Osteocyte (in vitro differentiated cells): ENCODE measurements at regions not wholly inside any gene's neighbourhood (a gene's known extent, or its start where the extent isn't known, plus 50 kb on each side); places are given as distances from the start of the nearest gene placed in this dataset.

Experiments
- DNase-seq: peaks from one replicate; pipeline ENCODE4 v3.0.0; 2021; ENCODE audit warnings: mixed read lengths; ENCODE audit not compliant: unreplicated experiment; ENCODE audit errors: extremely low spot score
- H3K27ac Mint-ChIP-seq: one replicate; pipeline ENCODE4 v1.8.0; 2021; ENCODE audit warnings: mild to moderate bottlenecking, mixed read lengths; ENCODE audit not compliant: unreplicated experiment
- H3K27me3 Mint-ChIP-seq: one replicate; pipeline ENCODE4 v1.8.0; 2021; ENCODE audit warnings: mixed read lengths; ENCODE audit not compliant: unreplicated experiment
- H3K36me3 Mint-ChIP-seq: one replicate; pipeline ENCODE4 v1.8.0; 2021; ENCODE audit warnings: mixed read lengths; ENCODE audit not compliant: unreplicated experiment
- H3K4me1 Mint-ChIP-seq: one replicate; pipeline ENCODE4 v1.8.0; 2021; ENCODE audit warnings: mixed read lengths; ENCODE audit not compliant: unreplicated experiment
- H3K4me3 Mint-ChIP-seq: one replicate; pipeline ENCODE4 v1.8.0; 2021; ENCODE audit warnings: mild to moderate bottlenecking, moderate library complexity, mixed read lengths; ENCODE audit not compliant: unreplicated experiment
- H3K9me3 Mint-ChIP-seq: one replicate; pipeline ENCODE4 v1.8.0; 2021; ENCODE audit warnings: mixed read lengths; ENCODE audit not compliant: unreplicated experiment
- TF ChIP-seq, protein P1 (sequence below): fragments of 200-600 bp; sonication (generic); IDR thresholded peaks from 2 replicates; pipeline ENCODE4 v1.5.0; 2021; ENCODE audit warnings: antibody characterized with exemption, mild to moderate bottlenecking, moderate library complexity

DNA sequence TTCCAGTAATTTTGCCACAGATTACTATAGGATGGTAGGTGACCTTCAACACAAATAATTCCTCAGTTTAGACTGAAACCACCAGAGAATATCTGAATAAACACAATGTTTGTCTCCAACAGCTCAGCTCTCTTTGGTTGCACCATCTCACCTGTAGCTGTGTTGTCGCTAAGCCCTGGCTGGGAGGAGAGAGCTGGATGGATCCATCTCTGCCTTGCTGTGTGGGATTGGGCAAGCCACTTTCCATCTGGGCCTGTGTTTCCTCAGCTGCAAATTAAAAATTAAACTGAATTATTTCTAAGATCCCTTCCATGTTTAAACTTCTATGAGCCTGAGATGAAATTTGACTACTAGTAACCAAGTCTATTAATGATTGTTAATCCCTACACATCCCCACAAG is 310.2 kb downstream of the FBXW7 start:
- H3K9me3 Mint-ChIP-seq, result peaks cover 9% of the 10 kb centered on the region
- H3K27me3 Mint-ChIP-seq, result peaks cover 26% of the 10 kb centered on the region
- H3K27ac Mint-ChIP-seq, result no peak overlapping the region
- H3K4me3 Mint-ChIP-seq, result no peak overlapping the region
- H3K4me1 Mint-ChIP-seq, result peaks cover 2% of the 10 kb centered on the region
- H3K36me3 Mint-ChIP-seq, result peaks cover 2% of the 10 kb centered on the region
- TF ChIP-seq, protein P1, sequence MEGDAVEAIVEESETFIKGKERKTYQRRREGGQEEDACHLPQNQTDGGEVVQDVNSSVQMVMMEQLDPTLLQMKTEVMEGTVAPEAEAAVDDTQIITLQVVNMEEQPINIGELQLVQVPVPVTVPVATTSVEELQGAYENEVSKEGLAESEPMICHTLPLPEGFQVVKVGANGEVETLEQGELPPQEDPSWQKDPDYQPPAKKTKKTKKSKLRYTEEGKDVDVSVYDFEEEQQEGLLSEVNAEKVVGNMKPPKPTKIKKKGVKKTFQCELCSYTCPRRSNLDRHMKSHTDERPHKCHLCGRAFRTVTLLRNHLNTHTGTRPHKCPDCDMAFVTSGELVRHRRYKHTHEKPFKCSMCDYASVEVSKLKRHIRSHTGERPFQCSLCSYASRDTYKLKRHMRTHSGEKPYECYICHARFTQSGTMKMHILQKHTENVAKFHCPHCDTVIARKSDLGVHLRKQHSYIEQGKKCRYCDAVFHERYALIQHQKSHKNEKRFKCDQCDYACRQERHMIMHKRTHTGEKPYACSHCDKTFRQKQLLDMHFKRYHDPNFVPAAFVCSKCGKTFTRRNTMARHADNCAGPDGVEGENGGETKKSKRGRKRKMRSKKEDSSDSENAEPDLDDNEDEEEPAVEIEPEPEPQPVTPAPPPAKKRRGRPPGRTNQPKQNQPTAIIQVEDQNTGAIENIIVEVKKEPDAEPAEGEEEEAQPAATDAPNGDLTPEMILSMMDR, result no peak
- no peak for DNase-seq

DNA sequence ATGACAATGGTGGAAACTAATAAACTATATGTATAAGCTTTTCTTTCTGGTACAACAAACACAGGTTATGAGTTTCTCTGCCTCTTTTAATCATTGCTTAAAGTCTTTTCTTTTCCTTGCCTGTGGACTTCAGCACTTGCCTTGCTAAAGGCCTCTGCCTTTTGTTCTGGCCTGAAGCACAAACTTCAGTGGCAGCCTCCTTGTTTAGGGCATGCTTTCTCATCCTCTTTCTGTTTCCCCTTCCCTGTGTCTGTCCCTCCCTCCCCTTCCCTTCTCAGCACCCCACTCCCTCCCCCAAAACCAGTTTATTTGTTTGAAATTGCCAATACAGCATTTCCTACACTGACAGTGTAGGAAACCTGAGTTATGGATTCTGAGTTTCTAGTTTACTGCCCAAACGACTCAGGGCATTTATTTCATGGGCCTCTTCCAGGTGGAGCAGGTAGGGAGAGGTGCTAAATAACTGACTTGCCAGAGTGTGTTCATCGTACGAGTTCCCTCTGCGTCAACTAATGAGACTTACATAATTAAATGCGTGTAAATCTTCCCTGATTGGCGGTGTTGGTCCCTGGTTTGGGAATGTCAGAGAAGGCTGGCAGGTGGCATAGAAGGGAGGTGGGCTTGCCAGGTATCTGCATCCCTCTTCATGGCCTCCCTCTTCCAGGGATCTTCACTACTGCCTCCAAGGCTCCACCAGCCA is 311.0 kb downstream of the FBXW7 start:
- no peak overlapping the region for H3K4me3 Mint-ChIP-seq
- H3K9me3 Mint-ChIP-seq, result peaks cover 7% of the 10 kb centered on the region
- no peak overlapping the region for H3K27ac Mint-ChIP-seq
- no peak for DNase-seq
- H3K27me3 Mint-ChIP-seq, result peaks cover 21% of the 10 kb centered on the region
- H3K4me1 Mint-ChIP-seq, result peaks cover 2% of the 10 kb centered on the region
- TF ChIP-seq, protein P1, result no peak
- peaks cover 2% of the 10 kb centered on the region for H3K36me3 Mint-ChIP-seq

DNA sequence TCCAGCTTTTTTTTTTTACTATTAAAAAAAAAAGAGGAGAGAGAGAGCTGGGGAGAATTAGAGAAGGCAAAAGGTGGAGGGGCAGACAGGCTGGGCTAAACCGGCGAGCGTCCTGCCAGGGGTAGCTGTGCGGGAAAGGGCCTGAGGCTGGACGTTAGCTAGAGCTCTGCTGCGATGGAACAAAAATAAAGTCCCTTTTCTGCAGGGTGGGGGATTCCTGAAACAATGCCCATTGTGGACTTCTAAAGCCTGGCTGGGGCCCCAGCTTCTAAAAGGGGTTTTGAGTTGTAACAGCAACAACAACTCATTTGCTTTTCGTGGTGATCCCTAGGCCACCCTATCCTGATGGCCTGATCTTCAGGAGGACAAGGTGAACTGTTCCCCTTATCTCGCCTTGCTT is 311.7 kb downstream of the FBXW7 start:
- DNase-seq, result no peak
- no peak overlapping the region for H3K4me3 Mint-ChIP-seq
- H3K27me3 Mint-ChIP-seq, result peaks cover 17% of the 10 kb centered on the region
- peaks cover 4% of the 10 kb centered on the region for H3K9me3 Mint-ChIP-seq
- peaks cover 2% of the 10 kb centered on the region for H3K36me3 Mint-ChIP-seq
- no peaks in the 10 kb centered on the region for H3K4me1 Mint-ChIP-seq
- no peak overlapping the region for H3K27ac Mint-ChIP-seq
- TF ChIP-seq, protein P1, result no peak

DNA sequence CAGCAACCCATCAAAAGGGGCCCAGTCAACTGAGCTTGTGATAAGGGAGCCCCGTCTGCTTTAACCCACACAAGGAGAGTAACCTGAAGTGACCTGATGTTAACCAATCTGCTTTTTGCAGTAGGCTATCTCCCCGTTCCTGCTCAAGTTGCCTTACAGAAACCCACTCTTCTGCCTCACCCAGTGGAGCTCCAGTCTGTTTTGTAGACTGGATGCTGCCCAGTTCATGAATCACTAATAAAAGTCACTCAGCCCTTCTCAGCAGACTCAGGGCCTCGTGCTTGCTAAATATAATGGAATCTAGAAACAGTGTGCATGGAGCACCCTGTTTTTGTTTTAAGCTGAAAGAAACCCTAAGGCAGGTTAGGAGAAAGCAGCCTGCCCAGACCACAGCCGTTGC is 312.3 kb downstream of the FBXW7 start:
- H3K27ac Mint-ChIP-seq, result no peak overlapping the region
- no peak overlapping the region for H3K4me3 Mint-ChIP-seq
- no peak for DNase-seq
- peaks cover 17% of the 10 kb centered on the region for H3K27me3 Mint-ChIP-seq
- peaks cover 4% of the 10 kb centered on the region for H3K9me3 Mint-ChIP-seq
- TF ChIP-seq, protein P1, result no peak
- peaks cover 2% of the 10 kb centered on the region for H3K36me3 Mint-ChIP-seq
- H3K4me1 Mint-ChIP-seq, result no peaks in the 10 kb centered on the region

DNA sequence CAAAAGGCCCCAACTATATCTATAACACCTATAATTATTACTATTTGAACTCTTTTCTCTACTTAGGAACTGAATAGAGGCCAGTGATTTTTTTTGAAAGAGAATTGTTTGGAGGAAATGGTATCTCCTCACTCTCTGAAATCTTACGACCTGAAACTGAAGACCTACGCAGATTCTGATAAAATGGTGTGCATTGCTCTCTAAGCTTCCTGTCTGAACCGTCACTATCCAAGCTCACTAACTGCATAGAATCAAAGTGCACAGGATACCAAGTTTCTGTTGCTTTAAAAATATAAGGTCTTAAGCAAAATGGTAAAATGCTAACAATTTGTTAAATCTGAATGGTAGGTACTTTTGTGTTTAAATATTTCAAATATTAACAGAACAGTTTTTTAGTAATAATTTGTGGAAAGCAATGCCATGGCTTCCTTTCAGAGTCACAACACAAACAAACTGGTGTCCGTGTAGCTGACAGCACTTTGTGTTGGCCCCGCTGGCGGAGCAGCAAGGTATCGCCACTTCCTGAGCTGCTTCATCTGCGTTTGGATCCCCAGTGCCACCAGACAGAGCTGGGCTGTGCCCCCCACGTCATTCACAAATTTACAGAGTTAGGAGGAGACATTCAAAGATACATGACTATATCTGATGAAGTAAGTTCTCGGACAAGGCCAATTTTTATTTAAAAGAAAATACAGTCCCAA is 313.9 kb downstream of the FBXW7 start:
- Mint-ChIP-seq H3K4me1 (no peaks in the 10 kb centered on the region), H3K9me3 (peaks cover 4% of the 10 kb centered on the region), H3K27me3 (peaks cover 14% of the 10 kb centered on the region), H3K36me3 (peaks cover 2% of the 10 kb centered on the region), H3K4me3 (no peak overlapping the region), H3K27ac (no peak overlapping the region)
- no peak for DNase-seq
- TF ChIP-seq, protein P1, result no peak
